T-helper 2 cell (primary cell): ENCODE measurements at regions not wholly inside any gene's neighbourhood (a gene's known extent, or its start where the extent isn't known, plus 50 kb on each side); places are given as distances from the start of the nearest gene placed in this dataset.

ENCODE experiments used
- DNase-seq, 5 experiments: peaks; one replicate each; pipeline versions ENCODE4 v3.0.0 to v3.0.0-alpha.2; 2012 to 2022

DNA sequence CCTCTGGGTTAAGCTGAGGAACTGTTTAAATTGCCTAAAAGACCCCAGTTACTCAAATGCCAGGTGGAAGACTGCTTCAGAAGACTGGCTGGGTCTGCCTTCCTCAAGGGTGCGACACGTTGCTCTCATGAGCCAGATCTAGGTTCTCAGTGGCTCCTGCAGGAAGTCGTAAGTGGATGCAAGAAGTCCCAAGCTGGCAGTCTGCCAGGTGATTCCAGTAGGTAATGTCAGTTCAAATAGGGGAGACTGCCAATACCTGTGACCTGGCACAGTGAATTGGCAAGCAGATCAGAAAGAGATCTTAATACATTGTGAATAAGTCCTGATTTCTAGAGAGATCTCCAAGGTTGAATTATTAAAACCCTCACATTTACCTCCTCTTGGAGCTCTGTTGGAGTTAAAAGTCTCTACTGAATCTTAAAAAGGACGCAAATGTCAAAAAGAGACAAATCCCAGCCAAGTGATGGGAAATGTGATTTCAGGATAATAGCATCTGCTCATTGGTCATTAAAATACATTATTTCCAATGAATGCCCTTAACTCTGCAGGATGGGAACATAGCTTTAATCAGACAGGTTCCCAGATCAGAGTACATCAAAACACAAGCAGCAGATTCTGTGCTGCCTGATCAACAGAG, 98.8 kb upstream of the FRMD6 start:
- no peak for DNase-seq

- no peak for DNase-seq
Measured at GRCh38 chr14:51554339-51554920, 97.3 kb upstream of the FRMD6 start.

DNA sequence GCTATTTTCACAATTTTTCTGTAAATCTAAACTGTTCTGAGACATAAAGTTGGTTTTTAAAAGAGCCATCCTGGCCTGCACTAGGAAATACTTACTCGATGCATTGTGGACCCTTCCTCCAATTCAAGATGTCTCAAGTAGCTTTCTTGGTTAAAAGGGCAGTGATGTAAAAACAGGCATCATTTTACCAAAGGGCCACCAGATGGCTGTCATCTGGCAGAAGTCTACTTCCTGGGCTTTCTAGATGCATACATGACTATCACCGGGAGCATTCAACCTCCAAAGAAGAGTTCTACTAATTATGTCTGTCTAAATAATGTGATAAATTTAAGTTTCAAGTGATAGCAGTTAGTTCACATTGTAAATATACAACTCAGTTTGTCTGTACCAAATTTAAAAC, 96.8 kb upstream of the FRMD6 start:
- peak in 1 of 5 experiments; percentile 2 for DNase-seq

GRCh38 chr14:51561141-51561540, 90.6 kb upstream of the FRMD6 start:
- DNase-seq, result no peak

GRCh38 chr14:51562816-51563215, 88.9 kb upstream of the FRMD6 start:
- no peak for DNase-seq

DNA sequence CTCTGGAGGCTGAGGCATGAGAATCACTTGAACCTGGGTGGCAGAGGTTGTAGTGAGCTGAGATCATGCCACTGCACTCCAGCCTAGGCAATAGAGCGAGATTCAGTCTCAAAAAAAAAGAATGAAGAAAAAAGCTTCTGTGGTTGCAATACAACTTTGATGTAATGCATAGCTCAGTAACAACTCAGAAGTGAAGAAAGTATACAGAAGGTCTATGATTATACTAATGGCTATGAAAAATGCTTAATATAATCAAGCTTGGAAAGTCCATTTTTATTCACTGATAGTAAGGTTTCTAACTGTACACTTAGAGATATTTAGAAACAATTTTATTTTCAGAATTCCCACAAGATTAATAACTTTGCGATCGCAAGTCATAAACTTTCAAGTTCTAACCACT, 88.2 kb upstream of the FRMD6 start:
- no peak for DNase-seq

DNA sequence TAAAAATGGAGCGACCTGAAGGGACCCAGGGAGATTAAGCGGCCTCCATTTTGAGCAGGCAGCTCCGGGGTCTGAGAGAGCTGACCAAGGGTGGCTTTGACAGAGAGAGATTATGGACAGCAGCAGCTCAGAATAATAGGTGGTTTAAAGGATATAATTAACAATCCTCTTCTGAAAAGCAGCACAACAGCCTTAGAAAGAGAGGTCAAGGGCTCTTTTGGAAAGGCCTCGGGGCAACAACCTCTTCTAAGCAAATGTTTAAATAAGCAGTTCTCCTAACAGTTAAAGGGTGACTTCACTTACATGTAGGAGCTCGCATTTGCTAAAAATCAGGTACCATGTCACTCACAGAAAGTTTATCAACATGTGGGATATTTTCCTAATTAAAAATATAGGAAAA, 87.2 kb upstream of the FRMD6 start:
- DNase-seq, result no peak

DNA sequence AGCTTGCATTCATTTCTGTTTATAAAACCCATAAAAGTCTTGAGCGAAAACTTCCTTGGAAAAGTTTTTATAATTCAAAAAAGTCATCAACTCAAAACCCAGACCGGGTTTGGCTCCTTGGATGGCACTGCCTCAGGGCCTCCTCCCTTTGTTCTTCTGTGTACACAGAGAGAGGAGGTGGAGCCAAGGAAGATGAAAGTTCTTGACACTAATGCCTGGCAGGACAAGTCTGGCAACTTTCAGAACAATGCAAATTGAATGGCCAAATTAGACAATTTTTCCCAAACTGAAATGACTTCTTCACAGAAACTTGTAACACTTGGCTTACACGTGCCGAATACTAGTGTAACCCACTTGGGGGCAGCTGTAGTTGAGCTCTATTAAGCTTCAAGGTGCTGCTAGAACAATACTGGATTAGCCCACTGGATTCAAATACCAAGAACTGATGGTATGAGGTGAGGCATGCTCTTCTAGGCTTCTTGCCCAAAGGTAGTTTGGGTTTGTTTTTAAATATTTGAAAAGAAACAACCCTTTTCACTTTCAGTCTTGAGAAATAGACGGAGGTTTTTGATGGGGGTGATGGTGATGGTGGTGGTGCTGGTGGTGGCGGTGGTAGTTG, 86.6 kb upstream of the FRMD6 start:
- DNase-seq, result no peak

DNA sequence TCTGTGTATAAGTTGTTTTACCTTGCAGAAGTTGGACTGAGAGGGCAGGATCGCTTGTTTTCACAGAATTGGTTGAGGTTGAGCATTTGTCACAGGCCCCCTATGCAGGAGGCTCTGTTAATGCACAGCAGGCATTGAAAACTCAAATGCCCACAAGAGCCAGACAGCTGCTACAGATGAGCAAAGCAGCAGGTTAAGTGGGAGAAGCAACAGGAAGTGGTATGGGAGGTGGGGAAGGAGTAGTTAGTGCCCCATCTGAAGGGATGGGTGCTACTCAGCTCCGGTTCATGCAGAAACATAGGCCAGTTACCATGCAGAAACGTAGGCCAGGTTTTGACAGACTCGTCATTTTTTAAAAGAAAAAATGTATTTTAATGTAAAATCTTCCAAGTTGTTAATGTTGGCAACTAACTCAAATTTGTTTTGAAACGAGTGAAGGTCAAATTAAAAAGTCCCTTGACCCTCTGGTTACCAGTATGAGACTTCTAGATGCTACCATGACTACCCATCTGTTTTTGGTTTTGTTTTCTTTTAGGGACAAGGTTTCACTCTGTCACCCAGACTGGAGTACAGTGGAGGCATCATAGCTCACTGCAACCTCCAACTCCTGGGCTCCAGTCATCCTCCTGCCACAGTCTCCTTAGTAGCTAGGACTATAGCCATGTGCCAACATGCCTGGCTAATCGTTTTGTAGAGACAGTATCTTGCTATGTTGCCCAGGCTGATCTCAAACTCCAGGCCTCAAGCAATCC, 84.7 kb upstream of the FRMD6 start:
- peak in 1 of 5 experiments; percentile 44 for DNase-seq

DNA sequence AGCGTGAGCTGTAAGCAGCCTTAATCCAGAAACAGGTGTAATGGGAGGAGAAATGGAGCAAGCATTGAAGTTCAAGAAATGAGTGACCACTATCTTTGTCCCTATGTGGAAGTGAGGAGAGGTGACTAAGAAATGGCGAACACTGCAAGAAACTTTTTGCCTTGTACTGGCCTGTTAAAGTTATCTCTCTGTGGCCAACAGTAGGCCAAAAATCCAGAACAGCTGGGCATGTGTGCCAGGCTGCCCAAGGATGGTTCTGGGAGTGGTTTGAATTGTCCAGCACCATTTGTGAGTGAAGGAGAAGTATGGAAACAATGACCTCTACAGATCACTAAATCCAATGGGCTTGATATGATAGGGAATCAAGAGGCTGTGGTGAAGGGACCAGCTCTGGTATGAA, 83.3 kb upstream of the FRMD6 start:
- DNase-seq, result no peak

DNA sequence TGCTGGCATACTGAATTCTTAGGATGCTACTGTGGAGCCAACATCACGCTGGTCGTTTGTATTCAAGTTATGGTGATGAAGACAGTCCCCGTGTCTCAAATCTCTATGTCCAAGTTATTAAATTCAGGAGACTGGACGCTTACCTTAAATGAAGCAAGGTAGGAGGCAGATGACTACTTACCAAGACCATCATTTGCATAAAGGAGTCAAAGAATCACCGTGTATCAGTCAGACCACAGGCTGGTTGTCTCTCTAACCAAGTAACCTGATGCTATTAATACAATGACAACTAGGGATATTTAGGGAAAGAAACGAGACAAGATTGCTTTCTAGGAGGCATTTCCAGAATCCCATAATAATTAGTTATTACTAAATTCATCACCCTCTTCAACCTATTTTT, 78.1 kb upstream of the FRMD6 start:
- no peak for DNase-seq

GRCh38 chr14:51574009-51574408, 77.7 kb upstream of the FRMD6 start:
- no peak for DNase-seq

DNA sequence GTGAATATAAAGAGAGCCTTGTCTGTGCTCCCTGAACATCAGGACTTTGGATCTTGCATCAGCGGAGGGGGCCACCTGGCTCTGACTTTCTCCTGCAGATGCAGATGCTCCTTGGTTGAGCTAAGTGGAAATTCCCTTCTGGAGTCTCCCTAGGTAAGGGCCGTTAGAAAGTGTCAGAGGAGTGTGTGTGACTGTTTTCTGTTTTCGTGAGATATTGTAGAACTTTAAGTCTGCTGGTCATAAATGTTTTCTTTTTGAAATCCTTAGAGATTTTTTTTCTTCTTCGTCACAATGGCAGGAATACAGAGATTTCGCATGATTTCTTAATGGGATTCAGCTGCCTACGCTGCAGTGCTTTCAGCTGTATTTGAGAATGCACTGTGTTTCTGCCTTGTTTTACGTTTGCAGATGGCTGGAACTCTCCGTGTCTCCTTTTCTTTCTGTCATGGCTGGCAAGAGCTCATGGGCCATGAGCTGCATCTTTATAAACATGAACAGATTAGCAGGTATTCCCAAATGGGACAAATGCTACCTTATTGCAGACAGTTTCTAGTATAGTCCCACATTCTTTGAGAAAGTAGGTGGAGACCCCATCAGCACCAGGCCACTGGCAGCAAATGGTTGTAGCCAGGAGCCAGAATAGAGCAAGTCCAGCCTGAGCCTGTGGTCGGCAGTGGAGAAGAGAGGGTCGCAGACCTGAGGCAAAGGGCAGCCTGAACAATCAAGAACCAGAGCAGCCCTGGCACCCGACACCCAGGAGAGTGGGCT, 76.2 kb upstream of the FRMD6 start:
- no peak for DNase-seq

DNA sequence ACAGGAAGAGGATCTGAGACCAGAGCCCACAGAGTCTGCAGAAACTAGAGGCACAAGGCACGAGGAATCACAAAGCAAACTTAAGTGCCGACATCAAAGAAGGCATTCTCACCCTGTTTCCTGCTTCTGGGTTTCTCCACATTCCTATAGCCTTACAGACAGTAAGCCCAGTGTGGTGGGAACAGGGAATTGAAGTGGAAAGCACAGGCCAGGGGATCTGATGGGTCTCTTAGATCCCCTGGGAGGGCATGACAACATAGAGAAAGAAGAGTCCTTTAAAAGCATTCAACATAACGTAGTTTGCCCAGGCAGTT, 75.6 kb upstream of the FRMD6 start:
- no peak for DNase-seq

DNA sequence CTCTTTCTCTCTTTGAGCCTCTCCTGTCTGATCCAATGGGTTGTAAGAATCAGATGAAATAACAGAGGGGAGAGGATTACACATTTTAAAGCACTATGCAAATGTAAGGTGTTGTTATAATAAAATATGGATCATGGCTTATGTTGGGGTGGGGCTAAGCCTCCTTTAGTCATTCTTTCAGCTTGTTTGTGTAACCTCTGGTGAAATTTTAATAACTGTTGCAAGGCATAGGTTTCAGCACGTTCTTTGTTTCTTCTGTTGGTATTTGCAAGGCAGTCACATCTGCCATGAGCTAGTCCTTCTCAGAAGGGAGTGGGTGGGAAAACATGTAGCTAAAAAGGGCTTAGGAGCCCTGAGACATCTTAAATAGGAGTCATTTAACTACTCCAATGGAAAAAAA, 74.8 kb upstream of the FRMD6 start:
- no peak for DNase-seq

DNA sequence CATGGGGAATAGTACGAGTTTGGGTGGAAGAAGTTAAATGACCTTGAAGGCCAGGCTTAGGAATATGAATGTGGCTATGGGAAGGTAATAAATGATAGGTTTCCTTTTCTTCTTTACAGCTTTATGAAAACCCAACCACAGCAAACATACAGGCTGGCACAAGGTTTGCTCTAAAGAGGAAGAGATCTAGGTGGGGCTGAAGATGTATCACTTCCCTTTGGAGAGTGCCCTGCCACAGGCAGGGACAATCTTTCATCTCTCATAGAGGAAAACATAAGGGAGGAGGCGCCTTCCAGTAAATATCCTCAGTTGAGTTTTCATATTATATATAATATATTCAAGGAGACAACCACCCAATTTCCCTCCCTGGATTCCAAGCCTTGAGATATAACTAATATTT, 72.9 kb upstream of the FRMD6 start:
- DNase-seq, result no peak

DNA sequence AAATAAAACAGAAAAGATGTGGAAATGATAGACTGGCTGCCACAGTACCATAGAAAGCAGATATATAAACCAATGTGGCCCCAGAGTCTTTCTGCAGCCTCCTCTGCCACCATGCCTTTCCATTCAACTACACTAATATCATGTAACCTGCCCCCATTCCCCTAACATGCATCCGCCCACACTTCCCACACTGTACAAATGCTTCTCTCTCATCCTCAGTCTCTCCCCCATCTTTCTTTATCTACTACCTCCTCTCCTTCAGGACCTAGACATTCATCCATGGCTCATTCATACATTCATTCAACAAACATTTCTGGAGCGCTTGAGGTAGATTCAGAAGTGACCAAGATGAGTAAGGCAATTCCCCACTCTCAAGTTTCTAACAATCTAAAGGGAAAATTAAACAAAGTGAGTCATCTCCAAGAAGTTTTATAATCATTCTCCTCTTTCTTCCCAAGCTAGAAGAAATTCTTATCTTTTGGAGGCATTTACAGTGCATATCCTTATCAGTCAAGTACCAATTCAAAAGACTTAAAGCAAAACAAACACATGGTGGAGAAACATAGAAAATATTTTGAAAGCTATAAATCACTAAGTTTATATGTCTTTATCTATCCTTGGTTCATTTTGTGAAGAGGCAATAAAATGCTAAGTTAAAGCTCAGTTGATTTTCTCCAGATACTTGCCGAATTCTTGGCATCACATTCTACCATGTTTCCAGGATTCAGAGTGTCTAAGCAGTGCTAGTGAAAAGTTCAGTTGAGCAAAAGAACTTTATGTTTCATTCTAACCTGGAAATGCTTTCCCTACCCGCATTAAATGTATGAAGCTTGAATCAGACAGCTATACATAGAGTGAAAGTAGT, 70.5 kb upstream of the FRMD6 start:
- no peak for DNase-seq

GRCh38 chr14:51582437-51582836, 69.3 kb upstream of the FRMD6 start:
- no peak for DNase-seq

DNA sequence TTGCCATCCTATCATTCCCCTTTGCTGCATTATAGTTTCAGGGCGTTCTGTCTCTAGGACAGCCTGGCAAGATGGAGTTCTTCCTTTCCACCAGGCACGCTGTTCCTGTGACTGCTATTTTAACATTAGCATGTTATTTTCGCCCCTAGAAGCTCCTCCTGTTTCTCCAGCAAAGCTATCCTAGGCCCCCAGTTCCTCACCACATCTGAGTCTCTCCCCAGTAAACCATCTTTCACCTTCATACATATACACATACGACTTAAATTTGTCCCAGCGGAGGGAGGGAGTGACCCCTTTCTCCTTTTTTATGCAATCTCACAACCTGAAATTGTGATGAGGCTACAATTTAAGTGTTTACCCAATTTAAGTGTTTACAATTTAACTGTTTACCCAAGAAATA, 66.7 kb upstream of the FRMD6 start:
- no peak for DNase-seq

- DNase-seq, result peak in 1 of 5 experiments; percentile 29
Measured at GRCh38 chr14:51592836-51593235, 58.9 kb upstream of the FRMD6 start.

DNA sequence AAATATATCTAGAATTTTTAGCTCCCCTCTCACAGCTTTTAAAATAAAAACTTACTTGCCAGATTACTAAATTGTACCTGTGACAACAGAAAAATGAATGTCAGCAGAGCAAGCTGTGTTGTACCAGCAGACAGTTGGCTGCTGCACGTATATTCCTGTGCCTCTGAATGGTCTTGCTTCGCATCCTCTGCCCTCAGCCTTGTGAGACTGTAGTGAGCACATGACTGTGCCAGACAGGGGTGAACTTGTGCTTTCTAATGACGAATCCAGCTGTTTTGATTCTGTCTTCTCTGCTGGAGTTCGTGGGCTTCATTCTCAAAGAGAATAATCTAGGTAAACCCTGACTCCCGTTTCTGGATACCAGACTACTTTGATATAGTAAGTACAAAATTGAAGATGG, 58.3 kb upstream of the FRMD6 start:
- no peak for DNase-seq

DNA sequence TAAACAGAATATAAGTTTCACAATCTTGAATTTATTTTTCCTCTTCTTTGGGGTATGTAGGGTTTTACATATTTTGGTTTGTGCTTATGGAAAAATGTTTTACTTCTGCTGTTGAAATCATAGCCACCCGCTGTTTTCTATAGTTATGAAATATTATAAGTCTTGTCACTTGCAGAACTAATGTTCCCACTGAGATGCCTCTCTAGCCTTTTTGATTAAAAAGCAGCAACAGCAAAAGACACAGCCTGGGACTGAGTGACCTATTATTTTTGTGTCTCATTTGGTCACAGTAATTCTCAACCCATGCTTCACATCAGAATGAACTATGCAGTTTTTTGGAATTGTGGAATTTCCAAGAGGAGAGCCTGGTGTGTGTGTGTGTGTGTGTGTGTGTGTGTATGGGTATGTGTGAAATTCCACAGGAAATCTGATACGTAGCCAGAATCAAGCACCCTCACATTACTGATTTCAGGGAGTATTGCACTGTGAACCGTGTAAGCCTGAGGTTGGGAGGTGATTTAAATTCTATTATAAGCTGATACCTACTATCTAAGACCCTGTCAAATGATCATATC, 55.7 kb upstream of the FRMD6 start:
- DNase-seq, result no peak
